NCI-H345 (cell line): ENCODE measurements at regions not wholly inside any gene's neighbourhood (a gene's known extent, or its start where the extent isn't known, plus 50 kb on each side); places are given as distances from the start of the nearest gene placed in this dataset.

ENCODE experiments used
- DNase-seq: peaks from one replicate; lab custom pipeline; 2025; lab: John Stamatoyannopoulos, UW

DNA sequence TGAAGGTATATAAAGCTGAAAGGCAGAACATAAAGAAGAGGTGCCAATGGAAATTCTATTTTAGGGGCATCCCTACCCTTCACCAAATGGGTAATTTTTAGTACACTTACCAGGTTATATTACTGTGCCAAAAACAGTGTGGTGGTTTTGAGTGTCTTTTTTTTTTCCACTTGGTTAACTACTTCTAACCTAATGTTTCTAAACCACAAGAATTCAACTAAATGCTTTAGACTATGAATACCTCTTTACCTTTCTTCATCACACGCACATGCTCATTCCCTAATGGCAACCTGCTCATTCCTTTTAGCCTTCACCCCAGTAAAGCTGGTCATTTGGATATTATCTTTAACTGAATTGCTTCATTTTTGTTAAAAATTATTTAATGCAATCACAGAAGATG lies 215.6 kb downstream of the PIK3R1 start:
- DNase-seq = no peak

DNA sequence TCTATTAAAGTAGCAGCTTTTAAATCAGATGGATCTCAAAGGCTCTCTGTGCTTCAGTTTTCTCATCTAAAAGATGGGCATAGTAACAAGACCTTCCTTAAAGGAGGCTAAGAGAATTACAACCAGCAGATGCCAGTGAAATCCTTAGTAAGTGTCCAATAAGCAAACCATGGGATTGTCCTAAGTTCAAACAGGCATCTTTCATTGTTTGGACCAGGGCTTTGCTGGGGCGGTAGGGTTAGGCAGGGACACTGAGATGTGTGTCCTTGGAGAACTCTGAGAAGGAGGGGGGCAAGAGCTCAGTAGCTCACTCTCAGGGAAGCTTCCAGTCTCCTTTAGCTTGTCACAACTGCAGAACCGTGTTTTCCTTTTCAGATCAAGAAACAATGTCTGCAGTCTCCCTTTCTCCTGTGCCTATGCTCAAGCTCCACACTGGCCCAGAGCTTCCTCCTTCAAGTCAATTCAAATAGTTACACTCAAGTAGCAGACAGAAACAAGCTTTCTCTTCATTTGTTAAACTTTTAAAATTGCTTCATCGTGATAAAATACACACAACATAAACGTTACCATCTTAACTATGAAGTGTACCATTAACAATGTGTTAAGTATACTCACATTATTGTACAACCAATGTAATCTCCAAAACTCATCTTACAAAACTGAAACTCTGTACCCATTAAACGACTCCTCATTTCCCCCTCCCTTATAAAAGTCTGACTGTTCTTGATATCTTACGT lies 216.2 kb downstream of the PIK3R1 start:
- no peak for DNase-seq

DNA sequence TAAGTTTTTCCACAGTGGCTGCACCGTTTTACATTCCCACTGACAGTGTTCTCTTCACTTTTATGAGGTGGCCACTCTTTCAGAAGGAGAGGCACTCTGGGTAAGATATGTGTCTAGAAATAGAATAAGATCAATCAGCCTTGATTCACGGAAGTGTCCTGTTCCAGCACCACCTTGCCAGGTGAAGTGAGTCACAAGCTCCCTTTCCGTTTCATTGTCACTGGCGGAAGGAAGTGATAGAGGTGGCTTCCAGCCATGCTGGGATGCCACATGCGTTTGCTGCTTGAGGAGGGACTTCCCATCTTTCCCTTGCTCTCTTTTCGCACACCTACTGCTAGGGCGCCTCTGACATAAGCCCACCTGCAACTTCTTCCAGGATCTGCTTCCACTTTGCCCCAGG lies 217.1 kb downstream of the PIK3R1 start:
- DNase-seq = no peak

DNA sequence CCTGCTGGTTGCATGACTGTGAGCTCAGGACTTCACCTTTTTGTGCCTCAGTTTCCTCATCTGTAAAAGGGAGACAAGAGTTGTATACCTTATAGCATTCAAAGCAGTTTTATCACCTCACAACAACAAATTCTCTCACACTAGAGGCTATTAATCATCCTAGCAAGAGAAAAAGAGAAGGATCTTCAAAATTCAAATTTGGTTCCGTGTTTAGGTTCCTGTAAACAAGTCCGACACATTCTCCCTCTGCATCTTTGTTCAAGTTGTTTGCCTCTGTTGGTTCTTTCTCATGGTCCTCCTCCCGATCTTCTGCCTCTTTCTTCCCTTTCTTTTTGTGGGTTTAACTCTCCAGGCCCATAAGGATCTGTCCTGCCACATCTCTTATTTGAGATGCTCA lies 218.0 kb downstream of the PIK3R1 start:
- no peak for DNase-seq

DNA sequence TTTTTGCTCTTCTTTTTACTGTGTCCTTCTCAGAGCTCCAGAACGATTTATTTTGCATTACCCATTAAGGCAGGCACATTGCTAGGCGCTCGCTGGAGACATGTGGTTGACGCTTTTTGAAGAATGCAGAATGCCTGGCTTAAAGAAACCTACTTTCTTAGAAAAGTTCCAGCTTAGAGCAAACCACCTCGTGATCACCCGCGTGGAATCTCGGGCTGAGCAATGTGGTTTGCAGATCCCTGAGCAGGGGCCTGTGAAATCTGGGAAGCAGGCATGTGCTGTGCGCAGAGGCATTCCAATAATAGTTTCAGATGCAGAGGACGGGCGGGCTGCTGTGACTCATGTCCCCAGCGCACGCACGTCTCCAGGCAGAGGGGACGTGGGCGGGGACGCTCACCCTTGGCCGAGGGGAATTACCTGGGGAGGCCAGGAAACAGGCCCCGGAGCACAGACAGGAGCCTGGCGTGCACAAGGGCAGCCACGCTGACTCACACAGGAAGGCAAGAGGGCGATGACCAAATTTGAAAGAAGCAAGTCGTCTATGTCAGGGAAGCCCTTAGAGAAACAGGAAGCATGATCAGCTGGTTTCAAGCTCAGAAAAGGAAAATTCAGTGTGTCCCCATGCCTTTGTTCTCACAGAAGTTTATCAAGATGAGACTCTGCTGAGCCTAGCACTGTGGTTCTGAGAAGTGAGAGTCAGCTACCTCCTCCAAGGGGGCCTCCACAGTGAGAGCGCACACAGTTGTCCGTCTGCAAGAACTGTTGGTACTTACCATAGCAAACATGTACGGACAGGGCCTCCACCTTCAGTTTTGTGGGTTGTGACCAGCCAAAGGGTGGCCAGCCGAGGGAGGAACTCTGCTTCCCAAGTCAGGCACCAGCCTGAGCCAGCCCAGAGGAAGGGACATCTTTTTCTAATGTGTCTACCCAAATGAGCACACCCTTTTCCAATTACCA lies 218.6 kb downstream of the PIK3R1 start:
- DNase-seq = no peak

DNA sequence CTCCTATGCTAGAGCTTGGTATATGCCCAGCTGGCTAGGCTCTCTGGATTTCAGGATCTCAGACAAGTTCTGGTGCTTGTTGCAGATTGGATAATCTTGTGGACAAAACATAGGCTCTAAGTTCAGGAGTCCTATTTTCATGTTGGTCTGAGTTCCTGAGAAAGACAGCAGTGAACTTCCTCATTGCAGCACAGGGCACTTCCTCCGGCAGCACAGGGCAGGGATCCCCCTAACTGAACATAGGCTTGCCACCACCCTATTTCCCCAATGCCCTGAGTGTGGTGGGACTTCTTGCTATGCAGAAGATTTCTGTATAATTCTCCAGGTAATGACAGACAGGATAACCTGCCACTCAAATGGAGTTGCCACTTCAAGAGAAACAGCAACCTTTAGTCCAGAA lies 220.1 kb downstream of the PIK3R1 start:
- DNase-seq = no peak

DNA sequence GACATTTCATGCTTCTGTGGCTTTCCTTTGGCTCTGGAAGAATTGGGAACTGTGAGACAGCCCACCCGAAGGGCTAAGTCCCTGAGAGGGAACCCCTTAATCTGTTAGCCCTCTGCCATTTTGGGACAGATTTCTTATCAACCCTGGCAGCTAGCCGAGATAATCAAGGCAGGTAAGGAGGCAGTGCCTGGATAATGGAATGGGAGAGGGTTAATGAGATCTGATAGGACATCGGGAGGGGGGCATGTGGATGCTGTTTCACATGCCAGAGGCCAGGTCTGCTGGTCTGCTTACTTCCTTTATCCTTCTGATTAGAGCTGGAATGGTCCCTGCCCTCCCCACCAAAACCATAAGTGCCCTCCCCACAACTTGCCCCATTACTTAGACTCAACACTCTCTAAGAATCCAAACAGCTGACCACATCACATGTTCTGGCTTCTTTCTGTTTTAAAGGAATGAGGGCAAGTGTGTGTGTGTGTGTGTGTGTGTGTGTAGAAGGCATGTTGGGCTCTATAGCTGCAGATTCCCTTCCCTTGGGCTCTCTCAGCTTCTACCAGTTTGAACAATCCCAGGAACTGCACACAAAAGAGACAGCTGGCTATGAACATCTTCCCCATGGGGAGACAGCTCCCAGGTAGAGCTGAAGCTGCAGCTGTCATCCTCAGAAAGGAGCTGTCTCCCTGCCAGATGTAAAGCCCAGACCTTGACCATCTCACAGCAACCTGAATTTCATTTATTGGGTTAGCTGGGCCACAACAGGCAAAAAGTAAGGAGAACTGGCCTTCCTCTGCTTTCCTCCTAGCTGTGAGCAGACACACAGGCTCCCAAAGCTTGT lies 221.3 kb downstream of the PIK3R1 start:
- DNase-seq = no peak

DNA sequence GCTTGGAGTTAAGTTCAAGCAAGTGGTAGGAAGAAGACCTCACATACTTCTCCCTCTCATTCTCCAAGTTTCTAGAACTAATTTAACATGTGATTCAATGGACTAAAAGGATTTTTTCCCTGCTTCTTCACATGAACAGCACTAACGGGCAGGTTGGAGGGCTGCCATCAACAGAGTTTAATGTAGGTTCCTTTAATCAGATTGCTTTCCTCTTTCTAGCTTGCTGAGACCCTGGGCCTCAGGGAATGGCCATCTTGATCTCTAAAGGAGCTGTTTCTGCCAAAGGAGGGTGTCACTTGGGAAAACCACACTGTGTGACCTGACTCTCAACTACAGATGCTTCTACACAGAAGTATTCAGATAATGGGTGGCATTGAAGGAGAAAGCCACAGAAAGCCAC lies 223.3 kb downstream of the PIK3R1 start:
- DNase-seq = no peak

DNA sequence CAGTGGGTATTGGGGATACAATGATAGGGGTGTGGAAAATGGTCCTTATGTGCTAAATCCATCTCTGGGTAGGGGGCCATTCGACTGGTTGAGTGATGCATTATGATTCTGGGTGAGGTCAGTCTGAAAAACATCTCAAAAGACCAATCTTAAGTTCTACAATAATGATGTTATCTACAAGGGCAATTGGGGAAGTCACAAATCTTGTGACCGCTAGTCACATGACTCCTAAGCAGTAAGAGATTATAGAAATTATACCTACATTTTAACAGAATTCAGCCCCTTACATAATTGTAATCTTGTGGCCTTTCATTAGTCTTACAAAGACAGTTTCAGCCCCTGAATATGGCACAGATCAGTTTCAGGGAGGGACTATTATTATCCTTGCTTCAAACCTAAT lies 224.7 kb downstream of the PIK3R1 start:
- DNase-seq = no peak

DNA sequence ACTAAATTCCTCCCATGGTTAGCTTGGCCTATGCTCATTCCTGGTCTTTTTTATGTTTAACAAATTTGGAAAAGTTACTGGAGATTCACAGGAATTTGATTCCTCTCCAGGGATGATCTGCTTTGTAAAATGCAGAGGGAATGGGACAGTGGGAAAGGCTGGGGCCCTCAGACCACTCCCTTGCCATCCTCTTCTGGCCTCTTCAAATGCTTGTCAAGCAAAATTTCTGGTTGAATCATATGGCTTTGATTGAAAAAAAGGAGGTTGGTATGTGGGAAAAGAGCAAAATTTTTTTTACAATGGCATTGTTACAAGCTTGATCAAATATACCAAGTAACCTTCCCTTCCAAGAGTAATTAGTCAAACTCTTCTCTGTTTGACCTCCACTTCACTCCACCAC lies 225.1 kb downstream of the PIK3R1 start:
- DNase-seq = no peak

DNA sequence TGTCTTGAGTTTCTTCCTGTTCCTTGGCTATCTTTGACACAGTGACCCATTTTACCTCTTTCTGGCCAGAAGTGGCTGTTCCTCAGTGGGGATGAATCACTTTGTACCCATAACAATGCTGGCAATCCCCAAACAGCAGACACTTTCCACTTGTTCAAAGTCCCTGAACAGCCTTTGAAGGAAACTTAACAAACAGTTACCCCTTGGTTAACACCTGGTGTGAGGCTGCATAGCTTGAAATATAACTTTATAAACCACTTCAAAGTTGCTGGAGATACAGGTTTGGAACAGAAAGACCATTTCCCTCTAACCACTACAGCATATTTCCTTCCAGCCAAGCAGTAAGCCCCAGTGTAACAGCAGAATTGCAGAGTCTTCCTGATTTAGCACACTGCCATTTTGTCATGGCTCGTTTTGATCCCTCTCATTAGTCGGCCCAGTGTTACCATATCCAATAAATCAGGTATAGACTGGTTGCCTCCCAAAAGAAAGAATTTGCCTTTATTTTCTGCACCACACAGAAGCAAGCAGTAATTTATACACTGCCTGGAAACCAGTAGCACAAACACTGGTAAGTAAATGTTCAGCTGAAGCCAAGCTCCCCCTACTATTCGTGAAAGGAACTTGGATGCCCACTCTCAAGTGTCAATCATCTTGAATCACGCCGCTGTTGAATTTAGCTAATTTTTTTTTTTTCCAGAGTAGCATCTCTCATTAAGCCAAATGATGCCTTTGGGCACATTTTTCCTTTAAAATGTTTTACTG lies 225.9 kb downstream of the PIK3R1 start:
- no peak for DNase-seq

DNA sequence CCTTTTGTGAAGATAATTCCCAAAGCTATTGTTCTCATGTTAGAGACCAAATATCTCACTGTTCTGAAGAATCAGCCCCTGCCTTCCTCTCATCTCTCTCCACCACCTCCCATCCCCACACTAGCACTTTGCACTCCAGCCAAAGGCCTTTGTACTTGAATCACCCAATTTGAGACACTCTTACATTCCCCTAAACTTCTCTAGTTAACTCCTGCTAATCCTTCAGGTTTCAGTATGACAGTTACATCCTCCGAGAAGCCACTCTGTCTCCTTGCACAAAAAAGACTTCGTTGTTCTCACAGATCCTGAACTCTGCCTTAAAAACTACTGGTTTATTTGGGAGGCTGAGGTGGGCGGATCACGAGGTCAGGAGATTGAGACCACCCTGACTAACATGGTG lies 227.5 kb downstream of the PIK3R1 start:
- no peak for DNase-seq

DNA sequence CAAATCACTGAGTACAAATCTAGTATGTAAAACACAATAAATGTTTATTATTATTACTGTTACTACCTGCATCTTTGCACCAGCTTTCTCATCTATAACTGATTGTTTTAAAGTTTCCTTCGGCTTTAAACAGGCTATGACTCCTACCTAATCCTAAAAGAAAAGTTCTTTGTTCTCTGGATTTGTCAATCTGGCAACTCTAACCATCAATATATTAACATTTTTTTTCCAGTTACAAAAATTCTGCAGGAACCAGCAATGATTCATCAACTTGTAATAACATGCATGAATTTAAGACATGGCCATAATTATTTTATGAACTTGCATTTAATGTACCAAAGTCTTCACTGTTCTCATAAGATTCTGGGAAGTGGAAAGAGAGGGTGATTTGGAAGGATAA lies 228.5 kb downstream of the PIK3R1 start:
- DNase-seq = no peak

DNA sequence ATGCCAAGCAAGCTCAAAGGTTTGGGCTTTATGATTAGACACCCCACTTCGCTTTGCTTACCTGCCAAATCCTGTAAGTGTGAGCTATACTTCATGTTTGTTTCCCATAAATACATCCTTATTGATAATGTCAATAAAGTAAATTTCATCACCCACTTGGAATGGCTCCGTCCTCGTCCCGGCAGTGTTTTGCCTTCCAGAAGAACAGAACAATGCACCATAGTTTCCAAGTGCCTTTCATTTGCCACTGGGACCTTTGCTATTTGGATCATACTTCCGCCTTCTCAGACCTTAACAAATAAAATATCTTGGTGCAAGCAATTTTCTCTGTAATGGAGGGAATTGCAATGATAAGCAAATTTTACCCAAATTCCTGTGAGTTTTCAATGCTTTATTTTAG lies 229.3 kb downstream of the PIK3R1 start:
- no peak for DNase-seq

DNA sequence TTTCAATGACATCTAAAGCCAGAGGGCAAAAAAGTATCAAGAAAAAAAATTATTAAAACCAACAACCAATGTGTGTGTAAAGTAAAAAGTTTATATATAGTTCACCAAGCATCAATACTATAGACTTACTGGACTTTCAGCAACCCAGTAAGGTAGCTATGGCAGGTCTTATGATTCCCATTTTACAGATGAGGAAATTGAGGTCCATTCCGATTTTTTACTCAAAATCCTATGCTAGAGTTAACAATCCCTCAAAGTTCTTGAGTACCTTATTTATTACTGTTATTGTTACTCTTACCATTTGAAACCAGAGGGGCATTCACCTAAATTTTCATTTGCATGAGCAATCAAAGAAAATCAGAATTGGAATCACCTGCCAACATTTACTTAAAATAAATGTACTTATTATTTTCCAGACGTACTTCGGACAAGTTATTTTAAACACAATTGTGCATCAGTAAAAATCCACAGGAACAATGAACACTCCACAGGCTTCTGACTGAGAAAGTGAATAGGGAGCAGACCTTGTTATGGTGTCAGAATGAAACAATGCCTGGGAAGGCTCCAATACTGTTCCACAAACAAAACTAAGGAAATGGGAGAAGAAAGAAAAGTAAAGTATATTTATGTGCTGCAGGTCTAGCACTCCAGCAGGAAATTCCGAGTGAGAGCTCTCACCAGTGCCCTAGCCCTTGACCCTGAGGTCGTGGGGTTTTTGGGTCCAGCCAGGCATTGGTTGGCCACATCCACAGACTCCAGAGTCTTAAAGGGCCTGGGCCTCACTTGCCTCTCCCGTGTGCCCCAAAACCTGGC lies 229.9 kb downstream of the PIK3R1 start:
- DNase-seq = no peak

DNA sequence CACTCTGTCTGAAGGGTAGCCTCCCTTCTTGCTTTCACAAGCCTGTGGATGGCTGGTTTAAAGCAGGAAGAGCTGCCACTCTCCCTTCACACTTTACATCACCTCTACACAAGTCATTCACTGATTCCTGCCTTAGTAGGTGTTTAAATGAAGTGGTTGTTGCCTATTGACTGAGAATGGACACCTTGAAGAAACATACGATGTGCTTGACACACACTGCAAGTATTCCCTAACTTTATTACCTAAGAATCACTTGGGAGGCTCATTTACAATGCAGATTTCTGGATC lies 230.5 kb downstream of the PIK3R1 start:
- DNase-seq = no peak

DNA sequence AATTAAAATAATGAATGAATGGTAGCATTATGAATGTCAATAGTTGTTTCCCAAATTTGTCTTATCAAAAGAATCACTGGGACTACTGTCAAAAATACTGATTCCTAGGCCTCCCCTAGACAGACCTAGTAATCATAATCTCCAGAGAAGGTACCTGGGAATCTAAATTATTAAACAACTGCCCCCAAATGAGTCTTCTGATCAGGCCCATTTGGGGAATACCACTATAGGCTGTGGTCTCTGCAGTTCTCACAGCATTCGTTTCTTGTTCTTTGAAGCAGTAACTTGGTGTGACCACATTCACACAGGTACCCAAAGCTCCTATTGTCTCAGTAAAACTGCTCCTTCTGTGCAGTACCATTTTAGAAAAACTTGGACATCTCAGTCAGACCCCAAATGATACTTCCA lies 230.9 kb downstream of the PIK3R1 start:
- DNase-seq = no peak

DNA sequence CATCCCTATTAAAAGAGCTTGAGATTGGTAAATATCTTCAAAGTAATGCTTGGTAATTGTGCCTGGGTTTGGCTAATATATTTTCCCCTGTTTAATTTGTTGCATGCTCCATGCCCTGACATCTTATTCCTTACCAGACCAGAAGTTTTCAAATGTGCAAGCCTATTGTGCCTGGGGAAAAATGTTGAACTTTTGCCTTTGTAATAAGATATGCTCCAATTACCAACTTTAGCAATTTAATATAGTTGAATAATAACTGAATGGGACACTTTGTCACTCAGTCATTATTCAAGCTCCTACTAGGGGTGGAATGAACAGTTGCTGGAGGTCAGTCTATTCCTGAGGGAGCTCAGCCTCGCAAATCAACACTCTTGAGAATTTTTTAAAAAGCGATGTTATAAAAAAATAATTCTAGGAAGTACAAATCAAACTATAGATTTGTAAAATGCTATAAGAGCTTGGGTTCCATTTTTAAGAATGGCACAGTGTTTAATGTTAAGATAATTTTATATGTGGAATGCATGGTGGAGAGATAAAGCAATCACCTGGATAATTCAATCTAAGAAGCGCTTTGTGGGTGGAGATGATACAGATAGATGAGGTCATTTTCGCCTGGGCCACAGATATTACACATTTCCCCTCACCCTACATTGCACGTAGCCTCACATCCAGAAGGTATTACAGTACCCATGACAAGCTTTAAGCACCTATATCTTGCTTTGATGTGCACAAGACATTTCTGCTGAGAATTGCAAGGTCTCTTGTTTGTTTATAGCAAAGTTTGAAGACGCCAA lies 231.8 kb downstream of the PIK3R1 start:
- DNase-seq = no peak

DNA sequence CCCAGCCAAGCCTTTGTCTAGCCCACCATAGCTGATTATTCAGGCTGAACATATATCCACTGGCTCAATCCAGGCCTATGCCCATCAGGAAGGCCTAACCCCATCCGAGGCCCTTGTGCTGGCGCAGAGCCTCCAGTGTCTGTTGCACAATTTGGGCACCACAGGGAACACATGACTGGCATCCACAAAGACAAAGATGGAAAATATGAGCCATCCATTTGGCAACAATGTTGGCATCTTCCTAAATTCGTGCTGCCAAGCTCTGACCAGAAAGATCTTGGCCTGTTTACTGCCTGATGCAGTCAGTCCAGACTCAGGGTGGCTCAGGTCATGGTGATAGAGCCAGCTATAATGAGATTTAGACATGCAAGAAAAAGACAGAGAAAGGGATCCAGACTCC lies 233.8 kb downstream of the PIK3R1 start:
- no peak for DNase-seq

DNA sequence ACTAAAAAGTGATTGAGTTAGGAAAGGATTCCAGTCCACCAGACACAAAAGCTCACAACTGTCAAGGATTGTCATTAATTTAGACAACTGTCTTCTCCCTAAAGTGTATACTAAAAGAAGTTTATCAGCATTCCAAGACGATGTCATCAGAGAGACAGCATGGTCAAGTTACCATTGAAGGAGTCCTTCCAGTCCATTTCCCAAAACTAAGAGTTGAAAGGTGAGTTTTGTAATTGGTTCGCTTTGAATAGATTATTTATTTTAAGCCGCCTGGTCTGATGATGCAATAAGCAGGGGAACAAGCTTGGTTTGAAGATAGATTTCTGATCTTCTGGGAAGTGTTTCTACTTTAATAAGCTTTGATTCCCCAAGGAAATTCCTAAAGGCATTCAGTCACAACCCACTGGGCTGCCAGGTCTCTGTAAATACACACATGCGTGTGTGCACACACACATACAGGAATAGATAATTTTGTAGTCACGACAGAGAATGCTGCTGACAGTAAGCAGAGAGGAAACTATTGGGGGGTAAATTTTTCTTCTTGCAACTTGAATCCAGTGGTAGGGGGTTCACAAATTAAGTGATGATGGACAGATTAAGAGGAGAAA lies 234.8 kb downstream of the PIK3R1 start:
- DNase-seq = no peak
